ENCODE measurements at regions not wholly inside any gene's neighbourhood (a gene's known extent, or its start where the extent isn't known, plus 50 kb on each side); places are given as distances from the start of the nearest gene placed in this dataset.

GRCh38 chr4:20119141-20119540 is 132.6 kb upstream of the SLIT2 start:
- no peak for DNase-seq
- H3K27ac ChIP-seq, result no peak overlapping the region
- intact Hi-C loops (cut with DNase I), result no loop called here
- H3K9ac ChIP-seq (ENCODE audit: low read depth in 2 of 2, low read length in 2 of 2), result no peak overlapping the region
- no peaks in the 10 kb centered on the region for H3K9me3 ChIP-seq
- no peaks in the 10 kb centered on the region for H3K4me1 ChIP-seq
- TF ChIP-seq CTCF (IDR thresholded peaks at IDR 0.05), result no peak
- no peak overlapping the region for H3K4me3 ChIP-seq
- no peaks in the 10 kb centered on the region for H3K27me3 ChIP-seq
- no peaks in the 10 kb centered on the region for H3K36me3 ChIP-seq

GRCh38 chr4:20109391-20109790 is 142.3 kb upstream of the SLIT2 start:
- intact Hi-C loops (cut with DNase I), result no loop called here
- no peaks in the 10 kb centered on the region for H3K4me1 ChIP-seq
- H3K4me3 ChIP-seq, result no peak overlapping the region
- H3K9ac ChIP-seq (ENCODE audit: low read depth in 2 of 2, low read length in 2 of 2), result no peak overlapping the region
- H3K27ac ChIP-seq, result no peak overlapping the region
- no peaks in the 10 kb centered on the region for H3K27me3 ChIP-seq
- TF ChIP-seq CTCF (IDR thresholded peaks at IDR 0.05), result no peak
- H3K9me3 ChIP-seq, result no peaks in the 10 kb centered on the region
- no peak for DNase-seq
- H3K36me3 ChIP-seq, result no peaks in the 10 kb centered on the region

- H3K27me3 ChIP-seq, result no peaks in the 10 kb centered on the region
- no peaks in the 10 kb centered on the region for H3K9me3 ChIP-seq
- no peak overlapping the region for H3K27ac ChIP-seq
- H3K4me1 ChIP-seq, result no peaks in the 10 kb centered on the region
- H3K36me3 ChIP-seq, result no peaks in the 10 kb centered on the region
- no peak overlapping the region for H3K9ac ChIP-seq (ENCODE audit: low read depth in 2 of 2, low read length in 2 of 2)
- no peak for TF ChIP-seq CTCF (IDR thresholded peaks at IDR 0.05)
- no peak for DNase-seq
- intact Hi-C loops (cut with DNase I), result no loop called here
- no peak overlapping the region for H3K4me3 ChIP-seq
Observed at GRCh38 chr4:20106921-20107320, 144.8 kb upstream of the SLIT2 start.

GRCh38 chr4:20101831-20102230 is 149.9 kb upstream of the SLIT2 start:
- no peak overlapping the region for H3K27ac ChIP-seq
- H3K27me3 ChIP-seq, result no peaks in the 10 kb centered on the region
- no peak overlapping the region for H3K9ac ChIP-seq (ENCODE audit: low read depth in 2 of 2, low read length in 2 of 2)
- H3K4me3 ChIP-seq, result no peak overlapping the region
- no peaks in the 10 kb centered on the region for H3K9me3 ChIP-seq
- intact Hi-C loops (cut with DNase I), result no loop called here
- DNase-seq, result no peak
- no peaks in the 10 kb centered on the region for H3K4me1 ChIP-seq
- TF ChIP-seq CTCF (IDR thresholded peaks at IDR 0.05), result no peak
- H3K36me3 ChIP-seq, result no peaks in the 10 kb centered on the region

- no peak for TF ChIP-seq CTCF (IDR thresholded peaks at IDR 0.05)
- no peak overlapping the region for H3K4me3 ChIP-seq
- no peaks in the 10 kb centered on the region for H3K36me3 ChIP-seq
- no peak overlapping the region for H3K27ac ChIP-seq
- H3K9ac ChIP-seq (ENCODE audit: low read depth in 2 of 2, low read length in 2 of 2), result no peak overlapping the region
- H3K9me3 ChIP-seq, result no peaks in the 10 kb centered on the region
- H3K27me3 ChIP-seq, result no peaks in the 10 kb centered on the region
- DNase-seq, result no peak
- H3K4me1 ChIP-seq, result no peaks in the 10 kb centered on the region
- intact Hi-C loops (cut with DNase I), result no loop called here
Observed at GRCh38 chr4:20096911-20097310, 154.8 kb upstream of the SLIT2 start.

Measured in colonic mucosa (tissue), 4 donors.